ENCODE measurements at regions not wholly inside any gene's neighbourhood (a gene's known extent, or its start where the extent isn't known, plus 50 kb on each side); places are given as distances from the start of the nearest gene placed in this dataset.

DNA sequence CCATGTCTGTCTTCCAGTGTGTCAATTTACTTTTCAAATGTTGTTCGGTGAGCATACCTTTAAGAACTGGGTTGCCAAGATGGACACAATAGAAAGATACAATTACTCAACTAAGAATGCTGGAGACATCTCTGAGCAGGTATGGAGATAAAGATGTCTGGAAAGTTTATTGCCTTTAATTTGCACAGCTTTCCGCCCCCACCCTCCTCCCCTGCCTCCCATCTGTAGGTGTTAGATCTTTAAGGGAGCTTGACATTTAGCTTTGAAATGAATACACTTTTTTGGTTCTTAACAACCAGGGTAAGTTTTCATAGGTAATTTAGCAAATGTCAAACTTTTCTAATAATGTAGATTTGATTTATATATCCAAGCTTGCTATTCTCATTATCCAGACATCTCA lies 104.4 kb downstream of the BTBD3 start:
- Mint-ChIP-seq H3K4me1 (ENCODE audit: low read depth) (no peaks in the 10 kb centered on the region), H3K27ac (no peak overlapping the region), H3K4me3 (ENCODE audit: low read depth) (no peak overlapping the region), H3K27me3 (no peaks in the 10 kb centered on the region), H3K9me3 (ENCODE audit: low read depth) (no peaks in the 10 kb centered on the region), H3K36me3 (ENCODE audit: insufficient read depth) (no peaks in the 10 kb centered on the region)
- TF ChIP-seq, protein P1, sequence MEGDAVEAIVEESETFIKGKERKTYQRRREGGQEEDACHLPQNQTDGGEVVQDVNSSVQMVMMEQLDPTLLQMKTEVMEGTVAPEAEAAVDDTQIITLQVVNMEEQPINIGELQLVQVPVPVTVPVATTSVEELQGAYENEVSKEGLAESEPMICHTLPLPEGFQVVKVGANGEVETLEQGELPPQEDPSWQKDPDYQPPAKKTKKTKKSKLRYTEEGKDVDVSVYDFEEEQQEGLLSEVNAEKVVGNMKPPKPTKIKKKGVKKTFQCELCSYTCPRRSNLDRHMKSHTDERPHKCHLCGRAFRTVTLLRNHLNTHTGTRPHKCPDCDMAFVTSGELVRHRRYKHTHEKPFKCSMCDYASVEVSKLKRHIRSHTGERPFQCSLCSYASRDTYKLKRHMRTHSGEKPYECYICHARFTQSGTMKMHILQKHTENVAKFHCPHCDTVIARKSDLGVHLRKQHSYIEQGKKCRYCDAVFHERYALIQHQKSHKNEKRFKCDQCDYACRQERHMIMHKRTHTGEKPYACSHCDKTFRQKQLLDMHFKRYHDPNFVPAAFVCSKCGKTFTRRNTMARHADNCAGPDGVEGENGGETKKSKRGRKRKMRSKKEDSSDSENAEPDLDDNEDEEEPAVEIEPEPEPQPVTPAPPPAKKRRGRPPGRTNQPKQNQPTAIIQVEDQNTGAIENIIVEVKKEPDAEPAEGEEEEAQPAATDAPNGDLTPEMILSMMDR (IDR thresholded peaks at IDR 0.05; ENCODE audit: unreplicated experiment): no peak
- DNase-seq (ENCODE audit: low spot score, unreplicated experiment): no peak

- no peak overlapping the region for H3K27ac Mint-ChIP-seq
- TF ChIP-seq, protein P1 (IDR thresholded peaks at IDR 0.05; ENCODE audit: unreplicated experiment): no peak
- H3K27me3 Mint-ChIP-seq: no peaks in the 10 kb centered on the region
- no peaks in the 10 kb centered on the region for H3K36me3 Mint-ChIP-seq (ENCODE audit: insufficient read depth)
- no peaks in the 10 kb centered on the region for H3K9me3 Mint-ChIP-seq (ENCODE audit: low read depth)
- no peaks in the 10 kb centered on the region for H3K4me1 Mint-ChIP-seq (ENCODE audit: low read depth)
- DNase-seq (ENCODE audit: low spot score, unreplicated experiment): no peak
- no peak overlapping the region for H3K4me3 Mint-ChIP-seq (ENCODE audit: low read depth)
Measured at GRCh38 chr20:12023194-12023795, 105.6 kb downstream of the BTBD3 start.

GRCh38 chr20:12028771-12029170 lies 111.1 kb downstream of the BTBD3 start:
- no peaks in the 10 kb centered on the region for H3K36me3 Mint-ChIP-seq (ENCODE audit: insufficient read depth)
- no peaks in the 10 kb centered on the region for H3K27me3 Mint-ChIP-seq
- H3K27ac Mint-ChIP-seq: no peak overlapping the region
- DNase-seq (ENCODE audit: low spot score, unreplicated experiment): no peak
- peaks cover 1% of the 10 kb centered on the region for H3K9me3 Mint-ChIP-seq (ENCODE audit: low read depth)
- H3K4me3 Mint-ChIP-seq (ENCODE audit: low read depth): no peak overlapping the region
- H3K4me1 Mint-ChIP-seq (ENCODE audit: low read depth): peaks cover 12% of the 10 kb centered on the region
- TF ChIP-seq, protein P1 (IDR thresholded peaks at IDR 0.05; ENCODE audit: unreplicated experiment): no peak

DNA sequence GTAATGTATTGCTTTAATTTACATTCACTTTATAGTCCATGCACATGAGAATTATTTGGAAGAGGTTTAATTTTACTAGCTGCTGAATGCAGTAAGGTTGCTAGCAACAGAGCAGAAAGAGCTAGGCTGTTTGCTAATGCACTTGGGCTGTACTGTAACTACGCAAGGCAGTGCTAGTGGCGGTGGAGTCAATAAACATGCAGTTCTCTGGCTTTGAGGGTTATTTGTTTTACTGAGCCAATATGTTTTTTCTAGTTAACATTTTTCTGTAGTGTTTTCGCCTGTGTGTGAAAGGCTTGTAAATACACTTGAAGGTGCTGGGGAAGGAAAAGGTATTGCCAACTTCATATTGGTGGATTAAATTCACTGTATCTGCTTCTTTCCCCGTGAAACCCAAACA lies 112.8 kb downstream of the BTBD3 start:
- no peaks in the 10 kb centered on the region for H3K27me3 Mint-ChIP-seq
- no peak for DNase-seq (ENCODE audit: low spot score, unreplicated experiment)
- H3K4me3 Mint-ChIP-seq (ENCODE audit: low read depth): no peak overlapping the region
- H3K4me1 Mint-ChIP-seq (ENCODE audit: low read depth): peaks cover 12% of the 10 kb centered on the region
- TF ChIP-seq, protein P1 (IDR thresholded peaks at IDR 0.05; ENCODE audit: unreplicated experiment): no peak
- peaks cover 3% of the 10 kb centered on the region for H3K9me3 Mint-ChIP-seq (ENCODE audit: low read depth)
- H3K36me3 Mint-ChIP-seq (ENCODE audit: insufficient read depth): no peaks in the 10 kb centered on the region
- no peak overlapping the region for H3K27ac Mint-ChIP-seq

- no peak overlapping the region for H3K4me3 Mint-ChIP-seq (ENCODE audit: low read depth)
Measured at GRCh38 chr20:12036142-12036541, 118.4 kb downstream of the BTBD3 start.

More at GRCh38 chr20:12036142-12036541, 118.4 kb downstream of the BTBD3 start:
- Mint-ChIP-seq H3K27me3 (no peaks in the 10 kb centered on the region), H3K9me3 (ENCODE audit: low read depth) (peaks cover 3% of the 10 kb centered on the region), H3K36me3 (ENCODE audit: insufficient read depth) (no peaks in the 10 kb centered on the region), H3K27ac (no peak overlapping the region), H3K4me1 (ENCODE audit: low read depth) (no peaks in the 10 kb centered on the region)
- no peak for DNase-seq (ENCODE audit: low spot score, unreplicated experiment)
- TF ChIP-seq, protein P1 (IDR thresholded peaks at IDR 0.05; ENCODE audit: unreplicated experiment): no peak

Data from progenitor cell of endocrine pancreas (in vitro differentiated cells).